ENCODE measurements at regions not wholly inside any gene's neighbourhood (a gene's known extent, or its start where the extent isn't known, plus 50 kb on each side); places are given as distances from the start of the nearest gene placed in this dataset.

DNA sequence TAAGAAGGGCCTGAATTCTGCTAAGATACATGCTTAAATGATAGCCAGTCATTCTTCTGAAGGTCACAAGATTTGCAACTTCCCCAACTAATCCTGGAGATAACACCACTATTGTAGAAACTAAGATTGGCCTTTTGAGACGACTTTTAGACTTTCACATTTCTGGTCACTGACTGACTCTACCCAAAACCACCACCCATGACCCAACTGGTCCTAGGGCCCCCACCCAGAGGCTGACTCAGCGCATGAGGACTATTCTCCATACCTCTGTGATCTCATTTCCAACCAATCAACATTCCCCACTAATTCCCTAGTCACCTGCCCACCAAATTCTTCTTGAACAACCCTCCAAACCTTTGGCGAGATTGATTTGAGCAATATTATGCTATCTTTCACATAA lies 1299.0 kb downstream of the CDH11 start:
- WGBS (ENCODE audit: insufficient coverage): 75% methylated on average over 3 of the region's 3 CpGs
- H3K9me3 Mint-ChIP-seq: peaks cover 13 to 14% of the 10 kb centered on the region in 2 donors
- Histone ChIP-seq H3K4me3 (ENCODE audit: low read length) (no peak overlapping the region), H3K27ac (ENCODE audit: low read length) (no peak overlapping the region), H3K36me3 (ENCODE audit: control insufficient read depth, insufficient read depth, low read length) (no peaks in the 10 kb centered on the region), H3K27me3 (ENCODE audit: control insufficient read depth, insufficient read depth, low read length) (no peaks in the 10 kb centered on the region), H3K9me3 (ENCODE audit: control insufficient read depth, insufficient read depth, low read length) (peaks cover 4% of the 10 kb centered on the region), H3K4me1 (ENCODE audit: control insufficient read depth, insufficient read depth, low read length) (no peaks in the 10 kb centered on the region)
- no peak overlapping the region for H3K27ac Mint-ChIP-seq
- no peak overlapping the region for H3K4me3 Mint-ChIP-seq
- H3K4me1 Mint-ChIP-seq: no peaks in the 10 kb centered on the region
- intact Hi-C loops (cut with micrococcal nuclease): no loop called here
- ATAC-seq: no peak
- H3K27me3 Mint-ChIP-seq (ENCODE audit: low read depth in 2 of 2): no peaks in the 10 kb centered on the region
- peaks cover 7% of the 10 kb centered on the region for H3K36me3 Mint-ChIP-seq
- TF ChIP-seq, protein P1, sequence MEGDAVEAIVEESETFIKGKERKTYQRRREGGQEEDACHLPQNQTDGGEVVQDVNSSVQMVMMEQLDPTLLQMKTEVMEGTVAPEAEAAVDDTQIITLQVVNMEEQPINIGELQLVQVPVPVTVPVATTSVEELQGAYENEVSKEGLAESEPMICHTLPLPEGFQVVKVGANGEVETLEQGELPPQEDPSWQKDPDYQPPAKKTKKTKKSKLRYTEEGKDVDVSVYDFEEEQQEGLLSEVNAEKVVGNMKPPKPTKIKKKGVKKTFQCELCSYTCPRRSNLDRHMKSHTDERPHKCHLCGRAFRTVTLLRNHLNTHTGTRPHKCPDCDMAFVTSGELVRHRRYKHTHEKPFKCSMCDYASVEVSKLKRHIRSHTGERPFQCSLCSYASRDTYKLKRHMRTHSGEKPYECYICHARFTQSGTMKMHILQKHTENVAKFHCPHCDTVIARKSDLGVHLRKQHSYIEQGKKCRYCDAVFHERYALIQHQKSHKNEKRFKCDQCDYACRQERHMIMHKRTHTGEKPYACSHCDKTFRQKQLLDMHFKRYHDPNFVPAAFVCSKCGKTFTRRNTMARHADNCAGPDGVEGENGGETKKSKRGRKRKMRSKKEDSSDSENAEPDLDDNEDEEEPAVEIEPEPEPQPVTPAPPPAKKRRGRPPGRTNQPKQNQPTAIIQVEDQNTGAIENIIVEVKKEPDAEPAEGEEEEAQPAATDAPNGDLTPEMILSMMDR (IDR thresholded peaks at IDR 0.05): no peak
- DNase-seq: no peak

- ATAC-seq: no peak
- 62% methylated on average over 3 of the region's 3 CpGs for WGBS (ENCODE audit: insufficient coverage)
- H3K9me3 ChIP-seq (ENCODE audit: control insufficient read depth, insufficient read depth, low read length): peaks cover 3% of the 10 kb centered on the region
- Mint-ChIP-seq H3K27ac (no peak overlapping the region), H3K9me3 (peaks cover 8 to 13% of the 10 kb centered on the region in 2 donors), H3K36me3 (peaks cover 17% of the 10 kb centered on the region), H3K4me3 (no peak overlapping the region), H3K27me3 (ENCODE audit: low read depth in 2 of 2) (no peaks in the 10 kb centered on the region), H3K4me1 (no peaks in the 10 kb centered on the region)
- intact Hi-C loops (cut with micrococcal nuclease): no loop called here
- H3K4me1 ChIP-seq (ENCODE audit: control insufficient read depth, insufficient read depth, low read length): no peaks in the 10 kb centered on the region
- no peaks in the 10 kb centered on the region for H3K36me3 ChIP-seq (ENCODE audit: control insufficient read depth, insufficient read depth, low read length)
- no peak for DNase-seq
- H3K27me3 ChIP-seq (ENCODE audit: control insufficient read depth, insufficient read depth, low read length): no peaks in the 10 kb centered on the region
- H3K4me3 ChIP-seq (ENCODE audit: low read length): no peak overlapping the region
- TF ChIP-seq, protein P1 (IDR thresholded peaks at IDR 0.05): no peak
- no peak overlapping the region for H3K27ac ChIP-seq (ENCODE audit: low read length)
Measured at GRCh38 chr16:63816276-63816675, 1305.6 kb downstream of the CDH11 start.

- Histone ChIP-seq H3K27me3 (ENCODE audit: control insufficient read depth, insufficient read depth, low read length) (no peaks in the 10 kb centered on the region), H3K36me3 (ENCODE audit: control insufficient read depth, insufficient read depth, low read length) (no peaks in the 10 kb centered on the region), H3K4me1 (ENCODE audit: control insufficient read depth, insufficient read depth, low read length) (no peaks in the 10 kb centered on the region), H3K9me3 (ENCODE audit: control insufficient read depth, insufficient read depth, low read length) (peaks cover 3% of the 10 kb centered on the region), H3K4me3 (ENCODE audit: low read length) (no peak overlapping the region), H3K27ac (ENCODE audit: low read length) (no peak overlapping the region)
- DNase-seq (no peak), ATAC-seq (no peak)
- H3K9me3 Mint-ChIP-seq: peaks cover 6 to 9% of the 10 kb centered on the region in 2 donors
- H3K27me3 Mint-ChIP-seq (ENCODE audit: low read depth in 2 of 2): no peaks in the 10 kb centered on the region
- H3K4me3 Mint-ChIP-seq: no peak overlapping the region
- no peak overlapping the region for H3K27ac Mint-ChIP-seq
- H3K4me1 Mint-ChIP-seq: no peaks in the 10 kb centered on the region
- intact Hi-C loops (cut with micrococcal nuclease): no loop called here
- TF ChIP-seq, protein P1 (IDR thresholded peaks at IDR 0.05): no peak
- peaks cover 18% of the 10 kb centered on the region for H3K36me3 Mint-ChIP-seq
Measured at GRCh38 chr16:63813862-63814261, 1308.0 kb downstream of the CDH11 start.

DNA sequence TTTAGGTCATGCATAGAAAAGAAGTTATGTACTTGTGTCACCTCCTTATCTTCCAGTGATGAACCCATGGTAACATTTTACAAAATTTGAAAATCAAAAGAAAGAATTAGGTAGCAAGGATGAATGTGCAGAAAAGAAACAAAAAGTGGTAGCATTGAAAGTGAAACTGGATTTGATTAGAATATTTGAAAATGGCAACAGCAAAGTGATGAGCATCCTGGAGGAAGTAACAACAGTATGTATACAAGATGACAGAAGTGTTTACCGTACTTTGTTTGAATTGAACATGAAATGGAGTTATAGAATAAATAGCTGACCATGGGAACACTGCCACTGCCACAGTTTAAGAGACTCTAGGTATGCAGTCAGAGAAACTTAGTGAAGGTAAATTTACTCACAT lies 1313.1 kb downstream of the CDH11 start:
- H3K27me3 Mint-ChIP-seq (ENCODE audit: low read depth in 2 of 2): no peaks in the 10 kb centered on the region
- no peaks in the 10 kb centered on the region for H3K4me1 Mint-ChIP-seq
- Histone ChIP-seq H3K27ac (ENCODE audit: low read length) (no peak overlapping the region), H3K4me1 (ENCODE audit: control insufficient read depth, insufficient read depth, low read length) (no peaks in the 10 kb centered on the region), H3K4me3 (ENCODE audit: low read length) (no peak overlapping the region), H3K9me3 (ENCODE audit: control insufficient read depth, insufficient read depth, low read length) (no peaks in the 10 kb centered on the region), H3K36me3 (ENCODE audit: control insufficient read depth, insufficient read depth, low read length) (no peaks in the 10 kb centered on the region), H3K27me3 (ENCODE audit: control insufficient read depth, insufficient read depth, low read length) (no peaks in the 10 kb centered on the region)
- H3K27ac Mint-ChIP-seq: no peak overlapping the region
- no peak overlapping the region for H3K4me3 Mint-ChIP-seq
- intact Hi-C loops (cut with micrococcal nuclease): no loop called here
- H3K9me3 Mint-ChIP-seq: peaks cover 0 to 6% of the 10 kb centered on the region in 2 donors
- WGBS (ENCODE audit: insufficient coverage): 95% methylated on average over 1 of the region's 1 CpG
- TF ChIP-seq, protein P1 (IDR thresholded peaks at IDR 0.05): no peak
- H3K36me3 Mint-ChIP-seq: peaks cover 10% of the 10 kb centered on the region
- DNase-seq: no peak
- ATAC-seq: no peak

All from natural killer cell (primary cell).